Hematopoietic multipotent progenitor cell treated with erythropoietin and hydrocortisone succinate and interleukin-3 and kit ligand, for 4 days (in vitro differentiated cells): ENCODE measurements at regions not wholly inside any gene's neighbourhood (a gene's known extent, or its start where the extent isn't known, plus 50 kb on each side); places are given as distances from the start of the nearest gene placed in this dataset.
A peak's percentile ranks its signal among the peaks of the same experiment; 100 is the strongest.

Experiments
- DNase-seq: peaks from one replicate; pipeline ENCODE4 v3.0.0-alpha.2; 2015

DNA sequence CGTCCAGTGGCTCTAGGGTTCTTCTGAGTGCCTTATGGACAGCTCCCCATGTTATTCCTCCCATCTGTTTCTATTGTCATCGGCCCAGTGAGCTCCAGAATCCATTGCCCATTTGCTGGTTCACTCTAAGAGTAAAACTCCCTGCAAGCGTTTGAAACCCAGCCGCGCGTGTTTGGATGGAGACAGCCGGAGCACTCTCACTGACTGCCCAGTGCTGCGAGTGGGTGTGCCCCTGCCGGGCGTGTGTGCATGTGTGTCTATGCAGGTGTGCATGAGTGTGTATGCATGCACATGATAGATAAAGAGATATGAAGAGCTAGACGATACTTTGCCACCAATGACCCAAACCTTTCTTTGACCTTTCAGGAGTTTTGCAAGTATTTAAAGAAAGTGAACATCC is 347.2 kb upstream of the MKI67 start:
- DNase-seq = no peak

DNA sequence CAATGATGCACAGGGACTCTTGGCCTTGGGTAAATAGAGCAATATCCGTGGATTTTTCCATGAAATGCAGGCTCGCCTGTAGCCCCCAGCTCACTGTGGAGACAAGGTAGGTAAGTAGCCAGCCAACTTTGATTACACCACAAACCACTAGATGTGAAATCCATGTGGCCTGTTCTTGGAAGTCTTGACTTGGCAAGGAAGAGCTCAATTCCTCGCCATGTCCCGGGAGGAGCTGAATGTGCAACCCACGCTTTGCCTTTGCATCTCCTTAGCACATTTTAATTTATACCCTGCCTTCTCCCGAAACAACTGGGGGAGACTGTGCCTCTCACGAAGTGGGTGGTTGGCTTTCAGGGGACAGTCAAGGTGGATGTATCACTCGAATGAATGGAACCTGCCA is 347.7 kb upstream of the MKI67 start:
- no peak for DNase-seq

DNA sequence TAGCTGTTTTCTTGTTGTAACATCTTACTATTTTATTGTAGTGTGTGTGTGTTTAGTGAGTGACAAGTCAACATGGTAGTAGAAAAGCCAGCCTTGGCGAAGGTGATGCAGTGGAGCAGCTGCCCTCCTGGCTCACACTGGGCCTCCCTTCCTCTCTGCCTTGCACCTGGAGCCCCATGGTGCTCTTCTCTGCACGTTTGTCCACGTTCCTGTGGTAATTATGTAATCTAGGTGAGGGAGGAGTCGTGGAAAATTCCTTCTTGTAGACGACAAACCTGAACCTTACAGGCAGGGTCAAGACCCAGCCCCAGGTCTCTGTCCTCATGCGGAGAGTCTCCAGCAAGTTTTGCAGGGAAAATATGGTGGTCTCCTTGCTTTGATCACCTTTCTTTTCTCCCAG is 348.3 kb upstream of the MKI67 start:
- no peak for DNase-seq

DNA sequence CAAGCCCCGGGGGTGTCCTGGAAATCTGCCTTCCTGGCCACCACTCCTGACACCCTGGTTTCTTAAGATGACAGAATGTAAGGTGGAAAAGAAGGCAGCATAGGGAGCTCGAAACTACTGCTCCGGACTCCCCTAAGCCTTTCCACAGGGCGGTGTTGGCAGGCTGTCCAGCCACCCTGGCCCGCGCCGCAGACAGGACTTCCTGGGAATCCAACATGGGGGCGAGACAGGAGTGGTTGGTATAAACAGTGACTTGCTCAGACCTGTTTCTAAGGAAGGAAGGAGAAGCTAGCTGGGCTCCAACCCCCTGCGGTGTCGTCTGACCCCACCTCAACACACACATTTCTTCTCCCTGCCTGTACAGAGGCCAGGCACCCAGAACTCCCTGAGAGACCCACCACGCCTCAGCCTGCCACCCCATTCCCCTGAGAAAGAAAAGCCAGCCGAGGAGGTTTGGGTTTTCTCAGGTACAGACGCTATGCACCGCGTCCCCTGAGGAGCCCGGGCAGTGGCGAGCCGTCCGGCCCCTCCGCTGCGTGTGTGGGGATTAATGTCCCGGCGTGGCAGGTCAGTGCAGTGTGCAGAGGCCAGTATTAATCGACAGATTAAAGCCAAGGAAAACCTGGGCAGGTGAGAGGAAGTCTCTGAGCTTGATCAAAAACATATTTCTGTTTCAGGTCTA is 349.6 kb upstream of the MKI67 start:
- DNase-seq = no peak

DNA sequence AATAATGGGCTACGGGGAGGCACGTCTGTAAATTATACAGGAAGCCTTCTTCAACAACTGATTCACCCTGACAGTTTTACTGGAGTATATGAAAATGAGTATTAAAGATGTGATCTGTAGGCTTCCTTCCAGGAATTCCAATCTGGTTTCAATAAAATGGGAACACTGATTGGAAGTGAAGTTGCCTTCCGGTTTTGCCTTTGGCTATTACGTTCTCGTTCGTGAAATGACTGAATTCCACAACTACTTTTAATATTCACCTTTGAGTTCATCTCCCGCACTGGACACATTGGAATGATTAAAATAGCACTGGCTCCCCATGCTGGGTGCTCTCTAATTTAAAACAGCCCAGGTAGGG is 350.1 kb upstream of the MKI67 start:
- DNase-seq = no peak

DNA sequence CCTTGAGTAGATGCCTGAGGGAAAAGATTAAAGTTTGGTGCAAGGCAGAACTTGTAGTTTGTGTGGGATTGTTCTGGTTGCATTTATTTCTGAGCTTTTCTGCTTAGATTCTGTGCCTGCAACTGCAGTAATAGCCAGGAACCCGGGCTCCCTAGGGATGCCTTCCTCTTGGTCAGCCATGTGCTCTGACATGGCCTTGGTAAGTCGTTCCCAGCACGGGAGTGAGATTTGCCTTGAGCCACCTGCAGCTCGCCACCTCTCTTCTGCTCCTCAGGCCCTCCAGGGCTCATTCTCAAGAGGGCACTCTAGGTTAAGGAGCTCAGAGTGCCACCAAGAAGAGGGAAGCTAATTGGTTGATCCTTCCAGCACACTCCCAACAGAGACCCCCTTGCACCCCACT is 350.6 kb upstream of the MKI67 start:
- no peak for DNase-seq

DNA sequence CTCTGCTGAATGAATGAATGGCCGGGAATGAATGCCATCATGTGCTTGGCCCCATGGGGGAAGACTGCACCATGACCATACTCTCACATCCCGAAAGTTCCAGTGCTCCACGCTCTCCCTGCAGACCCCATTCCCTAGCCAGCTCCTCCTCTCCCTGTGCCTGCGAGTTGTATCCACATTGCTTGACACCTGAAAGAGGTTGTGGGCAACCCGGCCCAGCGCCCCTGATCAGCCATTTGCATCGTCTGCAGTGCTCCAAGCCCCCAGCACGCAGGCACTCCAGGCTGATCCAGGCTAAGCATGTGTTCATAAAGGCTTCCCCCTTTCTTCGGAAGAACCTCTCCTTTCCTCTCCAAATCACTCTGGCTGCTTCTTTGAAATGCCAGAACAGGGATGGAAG is 354.4 kb upstream of the MKI67 start:
- no peak for DNase-seq

DNA sequence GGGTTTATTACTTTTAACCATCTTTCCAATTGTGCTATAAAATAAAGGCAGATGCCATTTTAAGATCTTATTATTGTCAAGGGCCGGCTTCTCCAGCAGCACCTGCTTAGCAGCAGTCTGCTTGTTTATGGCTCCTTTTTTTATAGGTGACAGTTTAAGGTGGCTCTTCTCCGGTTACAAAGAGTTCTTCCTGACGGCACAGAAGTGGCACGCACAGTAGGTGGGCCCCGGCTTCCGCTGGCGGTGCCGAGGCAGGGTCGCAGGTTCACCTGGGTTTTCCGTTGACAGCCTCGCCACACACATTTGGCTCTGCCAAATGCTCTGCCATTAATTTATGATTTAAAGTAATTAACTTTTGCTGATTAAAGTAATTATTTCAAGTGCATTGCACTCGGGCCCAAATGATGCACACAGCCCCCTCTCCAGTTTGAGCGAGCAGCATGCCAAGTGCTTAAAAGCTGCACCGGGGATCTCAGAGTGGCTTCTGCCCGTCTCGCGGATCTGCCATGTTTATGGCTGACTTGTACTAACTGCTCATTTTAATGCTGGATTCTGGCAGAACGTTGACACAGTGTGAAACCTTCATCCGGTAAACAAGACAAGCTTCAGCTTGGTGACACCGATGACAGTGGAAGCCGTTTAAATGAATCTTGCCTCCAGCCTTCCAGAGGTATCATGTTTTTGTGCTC is 355.1 kb upstream of the MKI67 start:
- no peak for DNase-seq

DNA sequence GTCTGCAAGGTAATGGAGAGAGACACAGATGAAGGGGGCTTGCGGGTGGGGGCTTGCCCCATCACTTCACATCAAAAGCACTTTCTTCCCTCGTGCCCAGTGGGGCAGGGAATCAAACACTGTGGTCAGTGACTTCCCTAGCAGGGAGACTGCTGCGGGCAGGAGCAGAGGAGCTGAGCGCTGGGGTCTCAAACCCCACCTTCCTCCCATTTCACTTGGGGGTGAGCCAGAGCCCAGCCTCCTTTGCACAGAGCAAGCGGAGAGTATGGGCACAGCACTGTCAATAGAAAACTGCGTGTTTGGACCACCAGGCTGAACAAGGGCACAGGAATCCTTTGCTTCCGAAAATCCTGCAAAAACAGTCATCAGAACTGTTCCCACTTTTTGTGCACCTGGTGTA is 355.8 kb upstream of the MKI67 start:
- DNase-seq = no peak

DNA sequence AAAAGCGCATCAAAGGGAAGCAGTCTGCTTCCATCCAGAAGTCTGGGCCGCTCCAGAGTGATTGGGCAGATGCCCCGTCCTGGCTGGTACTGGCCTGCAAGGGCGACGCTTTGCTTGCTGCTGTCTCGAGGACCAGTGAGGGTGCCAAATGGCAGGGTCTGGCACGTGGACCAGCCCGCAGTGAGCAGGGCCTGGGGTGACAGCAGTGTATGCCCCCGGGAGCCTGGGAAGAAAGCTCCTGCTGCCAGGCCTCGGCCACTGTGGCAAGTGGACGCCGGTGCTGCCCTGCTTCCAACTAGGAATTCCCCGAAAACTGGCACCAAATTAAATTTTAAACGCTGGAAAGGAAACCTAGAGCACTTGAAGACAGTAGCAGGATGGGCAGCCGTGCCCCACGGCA is 357.0 kb upstream of the MKI67 start:
- DNase-seq = no peak

DNA sequence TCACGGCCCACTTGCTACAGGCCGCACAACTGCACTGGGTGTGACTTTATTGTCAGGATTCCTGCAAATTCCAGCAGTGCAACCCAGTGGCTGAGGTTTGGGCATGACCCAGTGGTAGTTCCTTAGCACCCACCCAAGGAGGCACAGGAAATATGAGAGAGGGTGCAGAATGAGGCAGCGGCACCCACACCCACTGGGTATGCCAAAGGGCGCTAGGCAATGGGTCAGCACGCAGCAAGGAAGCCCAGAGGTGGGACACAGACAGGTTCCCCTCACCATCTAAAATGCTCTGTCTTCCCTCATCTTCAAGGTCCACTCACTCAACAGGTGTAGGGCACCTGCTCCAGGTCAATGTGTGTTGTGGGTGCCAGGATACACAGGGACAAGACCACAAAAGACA is 357.8 kb upstream of the MKI67 start:
- no peak for DNase-seq

DNA sequence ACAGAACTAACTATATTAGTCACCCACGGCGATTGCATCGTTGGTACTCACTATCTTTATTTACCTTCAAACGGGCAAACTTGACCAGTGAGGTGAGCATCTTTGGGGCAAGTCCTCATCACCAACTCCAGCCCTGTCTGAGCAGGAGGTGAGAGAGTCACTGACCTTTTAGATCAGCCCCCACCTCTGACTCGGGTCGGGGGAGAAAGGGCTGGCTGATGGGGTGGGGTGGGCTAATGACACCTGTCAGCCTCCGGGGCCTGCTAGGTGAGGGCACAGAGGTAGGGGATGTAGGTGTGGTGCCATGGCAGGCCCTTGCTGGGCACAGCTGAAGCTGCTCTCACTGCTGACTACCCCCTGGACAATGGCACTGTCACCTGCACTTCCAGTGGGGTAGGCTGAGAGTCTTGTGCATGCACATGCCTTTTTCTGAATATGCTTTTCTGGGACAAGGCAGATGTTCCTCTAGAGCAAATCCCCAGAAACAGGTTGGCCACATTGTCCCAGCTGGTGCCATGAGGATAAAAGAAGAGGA is 359.5 kb upstream of the MKI67 start:
- no peak for DNase-seq

DNA sequence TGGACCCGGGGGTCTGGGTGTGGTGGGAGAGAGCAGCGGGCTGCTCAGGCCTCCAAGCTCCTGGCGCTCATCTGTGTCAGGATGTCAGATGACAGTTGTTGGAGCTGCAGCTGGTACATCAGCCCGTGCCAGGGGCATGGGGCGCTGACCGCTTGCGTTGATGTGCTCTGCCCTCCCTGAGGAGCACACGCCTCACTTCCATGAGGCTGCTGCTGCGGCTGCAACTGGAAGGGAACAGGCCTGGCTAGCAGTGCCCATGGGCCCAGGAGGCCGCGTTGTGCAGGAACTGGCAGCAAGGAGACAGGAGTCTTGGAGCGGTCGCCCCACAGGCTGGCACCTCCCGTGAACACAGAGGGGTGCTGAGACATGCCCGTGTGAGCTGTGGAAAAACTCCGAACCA is 361.3 kb upstream of the MKI67 start:
- no peak for DNase-seq

DNA sequence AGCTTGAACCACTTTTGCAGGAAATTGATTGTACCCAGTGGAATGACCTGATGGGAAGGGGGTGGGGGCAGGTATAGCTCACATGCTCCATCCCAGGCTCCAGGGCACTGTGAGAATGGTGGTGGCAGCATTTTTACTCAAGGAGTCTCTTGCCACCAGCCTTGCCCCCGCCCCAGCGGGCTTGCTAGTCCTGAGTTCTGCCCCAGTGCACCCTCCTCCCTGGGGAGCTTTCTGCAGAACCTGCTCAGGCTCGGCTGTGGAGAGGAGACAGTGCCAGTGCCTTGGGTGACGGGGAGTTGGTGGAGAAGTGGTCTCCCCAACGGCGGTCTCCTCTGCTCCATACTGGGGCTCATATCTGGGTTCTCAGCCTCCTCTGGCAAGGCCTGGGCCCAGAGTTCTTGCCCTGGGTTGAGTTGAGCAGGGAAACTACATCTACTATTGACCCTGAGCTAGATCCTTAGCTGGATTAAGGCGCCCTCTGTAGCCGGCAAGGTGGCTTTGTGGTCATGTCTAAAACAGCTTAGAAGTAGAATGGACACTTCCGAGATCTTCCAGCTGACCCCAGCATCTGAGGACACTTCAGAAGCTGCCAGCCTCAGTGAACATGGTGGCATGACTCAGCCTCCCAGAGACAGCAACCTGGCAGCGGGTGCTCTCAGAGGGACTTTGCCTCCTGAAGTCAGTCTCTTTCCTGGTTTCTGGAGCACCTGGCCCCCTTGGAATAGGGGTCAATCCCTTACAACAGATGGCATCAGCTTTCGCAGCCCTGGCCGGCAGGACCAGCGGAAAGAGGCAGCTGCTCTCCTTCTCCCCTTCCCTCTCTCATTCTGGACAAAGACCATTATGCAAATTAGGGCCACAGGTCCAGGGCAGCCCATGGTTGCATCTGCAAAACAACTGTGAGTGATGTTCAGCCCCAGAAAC is 363.4 kb upstream of the MKI67 start:
- DNase-seq = no peak

DNA sequence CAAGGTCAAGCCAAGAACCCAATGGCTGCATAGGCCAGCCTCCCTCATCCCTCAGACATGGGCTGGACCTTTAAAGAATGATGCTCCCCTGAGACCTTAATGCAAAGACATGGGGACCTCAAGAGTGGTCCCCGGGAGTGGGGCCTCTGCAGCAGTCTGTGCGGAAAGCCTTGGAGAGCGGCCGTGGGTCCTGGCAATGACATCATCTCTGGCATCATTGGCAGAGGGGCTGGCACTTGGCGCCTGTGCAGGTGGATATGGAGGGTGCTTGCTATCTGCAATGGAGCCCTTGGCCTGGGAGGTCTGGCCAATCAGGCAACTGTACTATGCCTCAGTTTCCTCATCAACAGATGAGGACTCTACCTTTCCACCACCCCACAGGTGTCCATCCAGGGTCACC is 365.5 kb upstream of the MKI67 start:
- no peak for DNase-seq

DNA sequence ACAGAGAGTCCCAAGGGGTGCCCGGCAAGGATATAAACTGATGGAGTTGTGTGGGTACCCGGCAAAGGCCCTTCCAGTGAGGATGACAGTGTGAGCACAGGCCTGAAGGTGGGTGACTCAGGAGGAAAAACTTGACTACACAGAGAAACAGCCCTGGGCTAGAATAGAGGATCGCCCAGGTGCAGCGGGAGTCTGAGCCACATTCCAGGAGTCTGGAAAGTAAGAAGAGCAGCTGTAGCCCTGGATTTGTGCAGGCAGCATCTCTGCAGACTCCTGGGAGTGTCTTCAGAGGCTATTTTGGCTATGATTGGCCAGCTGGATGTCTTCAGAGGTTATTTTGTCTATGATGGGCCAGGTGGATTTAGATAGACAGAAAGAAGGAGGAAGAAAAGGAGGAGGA is 367.6 kb upstream of the MKI67 start:
- DNase-seq = no peak

DNA sequence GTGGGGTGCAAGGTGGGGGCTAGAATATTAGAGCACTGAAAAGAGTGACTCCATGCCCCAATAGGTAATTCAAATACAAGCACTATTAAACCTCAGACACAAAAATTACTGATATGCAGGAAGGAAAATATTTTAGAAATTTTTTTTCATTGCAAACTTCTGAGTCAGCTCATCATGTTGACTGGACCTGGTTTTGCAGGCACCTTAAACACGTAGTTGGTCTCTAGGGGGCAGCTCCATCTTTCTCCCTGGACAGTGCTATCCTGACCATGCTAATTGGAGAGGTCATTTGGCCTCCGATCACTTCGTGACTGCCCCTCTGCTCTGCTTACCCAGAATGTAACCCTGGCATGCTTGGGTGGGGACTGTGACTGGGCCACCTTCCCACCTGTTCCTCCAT is 368.4 kb upstream of the MKI67 start:
- no peak for DNase-seq

DNA sequence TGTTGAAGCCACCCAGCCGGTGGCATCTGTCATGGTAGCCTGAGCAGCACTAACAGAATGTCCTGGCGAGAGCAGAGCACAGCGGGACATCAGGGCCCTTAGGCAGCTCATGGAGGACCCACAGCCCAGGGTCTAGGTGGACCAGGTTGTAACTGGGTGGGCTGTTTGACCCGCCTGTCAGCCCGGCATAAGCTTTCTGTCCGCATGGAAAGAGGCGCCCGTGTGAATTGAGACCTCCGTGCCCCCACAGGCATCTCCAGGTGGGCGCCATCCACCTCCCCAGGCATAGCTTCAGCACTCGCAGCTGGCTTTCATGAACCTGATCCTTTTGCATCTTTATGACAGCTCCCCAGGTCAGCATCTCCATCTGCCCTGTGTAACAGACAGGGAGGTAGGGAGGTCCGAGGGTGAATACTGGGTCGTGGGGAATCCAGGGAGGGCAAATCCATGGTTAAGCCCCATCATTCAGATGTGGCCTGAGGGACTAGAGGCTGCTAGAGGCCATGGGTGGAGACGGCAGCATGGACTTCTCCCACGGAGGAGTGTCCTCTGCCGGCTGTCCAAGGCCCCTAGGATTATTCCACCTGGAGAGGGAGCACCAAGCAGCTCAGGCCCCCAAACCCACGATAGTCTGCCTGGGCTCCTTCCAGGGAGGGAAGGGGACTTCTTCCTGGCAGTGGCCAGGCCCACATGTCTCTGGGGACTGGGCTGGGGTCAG is 371.6 kb upstream of the MKI67 start:
- DNase-seq = no peak

DNA sequence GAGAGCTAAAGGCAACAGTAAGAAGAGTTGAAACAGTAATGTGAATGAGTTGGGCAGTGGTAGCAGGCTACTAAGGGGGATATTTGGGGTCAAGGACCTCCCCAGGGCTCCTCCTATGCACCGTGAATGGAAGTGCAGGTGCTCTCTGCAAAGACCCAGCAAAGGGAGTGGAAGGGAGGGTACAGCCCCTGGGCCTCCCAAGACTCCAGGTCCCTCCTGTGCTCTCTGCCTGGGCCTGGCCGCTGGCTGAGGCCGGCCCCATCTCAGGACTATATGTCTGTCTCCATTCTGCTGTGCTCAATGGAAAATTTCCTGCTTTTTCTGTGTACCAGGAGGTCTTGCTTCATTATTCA is 372.1 kb upstream of the MKI67 start:
- DNase-seq = no peak

DNA sequence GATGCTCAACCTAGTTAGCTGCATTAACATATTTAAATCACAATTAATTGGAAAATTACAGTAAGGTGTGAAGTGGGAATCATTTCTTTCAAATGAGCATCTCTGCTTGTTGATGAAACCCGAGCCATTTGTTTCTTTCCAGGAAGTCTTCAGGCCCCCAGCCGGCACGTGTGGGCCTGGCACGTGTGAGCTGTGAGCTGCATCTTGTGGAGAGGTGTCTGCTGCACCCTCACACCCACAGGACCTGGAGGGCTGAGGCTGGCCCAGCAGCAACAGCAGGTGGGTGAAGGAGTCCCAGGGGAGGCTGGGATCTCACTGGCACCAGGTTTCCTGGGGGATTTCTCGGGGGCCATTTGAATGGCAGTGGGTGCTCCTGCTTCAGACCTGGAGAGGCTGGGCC is 372.5 kb upstream of the MKI67 start:
- DNase-seq = no peak

DNA sequence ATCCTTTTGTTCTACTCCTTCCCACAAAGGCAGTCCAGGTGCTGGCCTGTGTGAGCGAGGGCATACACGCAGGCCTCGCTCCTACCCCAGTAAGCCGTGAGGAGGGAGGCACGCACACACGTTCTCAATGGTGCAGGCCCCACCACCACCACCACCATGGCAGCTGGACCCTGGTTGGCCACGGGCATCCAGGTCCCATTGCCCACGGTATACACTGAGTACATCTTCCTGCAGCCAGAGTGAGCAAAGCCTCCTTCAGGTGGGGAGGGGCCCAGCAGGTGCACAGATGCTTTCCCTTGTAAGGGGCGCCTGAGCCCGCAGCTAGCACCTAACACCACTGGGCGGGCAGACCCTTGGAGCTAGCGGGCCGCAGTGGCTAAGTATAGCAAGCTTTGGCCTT is 373.3 kb upstream of the MKI67 start:
- DNase-seq = no peak

DNA sequence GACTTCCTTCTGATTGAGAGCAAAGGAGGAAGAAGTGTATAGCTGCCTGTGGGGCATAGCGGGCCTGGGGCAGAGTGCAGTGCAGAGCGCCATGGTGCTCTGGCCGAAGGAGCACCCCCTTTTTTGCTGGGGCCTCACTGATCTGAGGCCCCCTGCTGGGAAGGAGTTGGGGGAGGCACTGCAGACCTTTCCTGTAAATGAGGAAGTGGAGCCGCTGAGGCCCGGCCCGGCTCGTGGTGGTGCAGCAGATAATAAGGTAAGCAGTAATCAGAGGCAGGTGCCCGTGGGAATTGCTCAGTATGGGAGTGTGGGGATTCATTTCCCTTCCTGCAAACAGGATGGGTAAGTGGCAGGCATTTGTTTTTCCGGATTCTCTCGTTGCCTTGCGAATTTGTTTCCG is 373.7 kb upstream of the MKI67 start:
- DNase-seq = peak; percentile 6

DNA sequence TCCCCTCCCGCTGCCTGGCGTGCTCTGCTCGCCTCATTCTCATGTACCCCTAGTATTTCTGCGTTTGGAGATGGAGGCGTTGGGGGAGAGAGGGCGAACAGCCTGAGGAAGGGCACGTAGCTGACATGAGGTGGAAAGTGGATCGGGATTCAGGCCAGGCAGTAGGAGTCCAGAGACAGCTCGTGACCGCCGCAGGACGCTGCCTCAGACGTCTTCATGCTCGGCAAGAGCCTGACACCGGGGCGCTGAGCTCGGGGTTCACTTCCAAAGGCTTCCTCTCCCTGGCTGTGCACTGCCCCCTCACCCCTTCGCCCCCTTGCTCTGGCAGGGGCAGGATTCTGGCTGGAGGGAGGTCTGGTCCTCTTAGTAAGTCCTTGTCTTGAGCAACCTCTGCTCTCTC is 374.4 kb upstream of the MKI67 start:
- DNase-seq = no peak
